H7 (cell line): ENCODE measurements at regions not wholly inside any gene's neighbourhood (a gene's known extent, or its start where the extent isn't known, plus 50 kb on each side); places are given as distances from the start of the nearest gene placed in this dataset.

Experiments
- DNase-seq: peaks from one replicate; pipeline ENCODE4 v3.0.0; 2012
- H3K27me3 ChIP-seq: 2 replicates; pipeline ENCODE4 v1.6.0; 2011; ENCODE audit warnings: mild to moderate bottlenecking, low read length; ENCODE audit not compliant: control insufficient read depth, insufficient read depth
- H3K36me3 ChIP-seq: replicated peaks from 2 replicates; pipeline ENCODE4 v1.5.1; 2011; ENCODE audit warnings: low read length; ENCODE audit not compliant: control insufficient read depth, insufficient read depth
- H3K4me3 ChIP-seq: 2 replicates; pipeline ENCODE4 v1.5.1; 2011; ENCODE audit warnings: low read depth, mild to moderate bottlenecking, control low read depth, low read length, moderate library complexity; ENCODE audit not compliant: insufficient read depth

GRCh38 chr2:60301726-60302125 is 251.7 kb downstream of the BCL11A start:
- DNase-seq: no peak
- Histone ChIP-seq H3K36me3 (no peaks in the 10 kb centered on the region), H3K27me3 (peaks cover 1% of the 10 kb centered on the region), H3K4me3 (no peak overlapping the region)

GRCh38 chr2:60299179-60299578 is 254.3 kb downstream of the BCL11A start:
- H3K36me3 ChIP-seq: no peaks in the 10 kb centered on the region
- H3K4me3 ChIP-seq: no peak overlapping the region
- no peak for DNase-seq
- H3K27me3 ChIP-seq: peaks cover 1% of the 10 kb centered on the region

GRCh38 chr2:60298006-60298696 is 255.3 kb downstream of the BCL11A start:
- DNase-seq: no peak
- no peaks in the 10 kb centered on the region for H3K36me3 ChIP-seq
- H3K4me3 ChIP-seq: no peak overlapping the region
- H3K27me3 ChIP-seq: peaks cover 1% of the 10 kb centered on the region

GRCh38 chr2:60297296-60298005 is 256.0 kb downstream of the BCL11A start:
- Histone ChIP-seq H3K4me3 (no peak overlapping the region), H3K36me3 (no peaks in the 10 kb centered on the region), H3K27me3 (peaks cover 1% of the 10 kb centered on the region)
- DNase-seq: peak; percentile 92

- DNase-seq: no peak
- Histone ChIP-seq H3K4me3 (no peak overlapping the region), H3K36me3 (no peaks in the 10 kb centered on the region), H3K27me3 (peaks cover 1% of the 10 kb centered on the region)
Measured at GRCh38 chr2:60296219-60296955, 257.1 kb downstream of the BCL11A start.

- Histone ChIP-seq H3K4me3 (no peak overlapping the region), H3K36me3 (no peaks in the 10 kb centered on the region), H3K27me3 (peaks cover 1% of the 10 kb centered on the region)
- peak; percentile 63 for DNase-seq
Measured at GRCh38 chr2:60295636-60295962, 257.9 kb downstream of the BCL11A start.

GRCh38 chr2:60294901-60295635 is 258.4 kb downstream of the BCL11A start:
- Histone ChIP-seq H3K36me3 (no peaks in the 10 kb centered on the region), H3K4me3 (no peak overlapping the region), H3K27me3 (peaks cover 1% of the 10 kb centered on the region)
- peak; percentile 54 for DNase-seq

- Histone ChIP-seq H3K4me3 (no peak overlapping the region), H3K27me3 (peaks cover 1% of the 10 kb centered on the region; the same call in 1 of the 2 replicates), H3K36me3 (no peaks in the 10 kb centered on the region)
- DNase-seq: no peak
Measured at GRCh38 chr2:60292242-60292641, 261.2 kb downstream of the BCL11A start.

- H3K27me3 ChIP-seq: no peaks in the 10 kb centered on the region
- H3K36me3 ChIP-seq: no peaks in the 10 kb centered on the region
- no peak overlapping the region for H3K4me3 ChIP-seq
- no peak for DNase-seq
Measured at GRCh38 chr2:60290509-60290908, 262.9 kb downstream of the BCL11A start.

- no peak for DNase-seq
- H3K27me3 ChIP-seq: no peaks in the 10 kb centered on the region
Measured at GRCh38 chr2:60285626-60286316, 267.7 kb downstream of the BCL11A start.

GRCh38 chr2:60283626-60284025 is 269.8 kb downstream of the BCL11A start:
- no peak overlapping the region for H3K4me3 ChIP-seq
- no peak for DNase-seq

More at GRCh38 chr2:60285626-60286316, 267.7 kb downstream of the BCL11A start:
- Histone ChIP-seq H3K4me3 (no peak overlapping the region), H3K36me3 (no peaks in the 10 kb centered on the region)

GRCh38 chr2:60282886-60283285 is 270.6 kb downstream of the BCL11A start:
- no peak for DNase-seq
- Histone ChIP-seq H3K4me3 (no peak overlapping the region), H3K36me3 (no peaks in the 10 kb centered on the region), H3K27me3 (no peaks in the 10 kb centered on the region)

More at GRCh38 chr2:60283626-60284025, 269.8 kb downstream of the BCL11A start:
- no peaks in the 10 kb centered on the region for H3K36me3 ChIP-seq
- H3K27me3 ChIP-seq: no peaks in the 10 kb centered on the region

GRCh38 chr2:60281730-60282129 is 271.7 kb downstream of the BCL11A start:
- no peak overlapping the region for H3K4me3 ChIP-seq
- no peaks in the 10 kb centered on the region for H3K36me3 ChIP-seq
- no peaks in the 10 kb centered on the region for H3K27me3 ChIP-seq
- DNase-seq: no peak

GRCh38 chr2:60280238-60280637 is 273.2 kb downstream of the BCL11A start:
- DNase-seq: no peak
- no peak overlapping the region for H3K4me3 ChIP-seq
- H3K36me3 ChIP-seq: no peaks in the 10 kb centered on the region
- no peaks in the 10 kb centered on the region for H3K27me3 ChIP-seq
